ENCODE measurements at regions not wholly inside any gene's neighbourhood (a gene's known extent, or its start where the extent isn't known, plus 50 kb on each side); places are given as distances from the start of the nearest gene placed in this dataset.

- no peak overlapping the region for H3K27ac ChIP-seq
- DNase-seq (ENCODE audit: low spot score), result no peak
- no peak overlapping the region for H3K4me3 ChIP-seq
- no peak for TF ChIP-seq CTCF (IDR thresholded peaks at IDR 0.05)
Measured at GRCh38 chr20:4480104-4480503, 206.2 kb upstream of the PRNP start.

GRCh38 chr20:4476903-4477500, 209.3 kb upstream of the PRNP start:
- DNase-seq (ENCODE audit: low spot score), result no peak
- TF ChIP-seq CTCF (IDR thresholded peaks at IDR 0.05), result no peak
- no peak overlapping the region for H3K4me3 ChIP-seq
- H3K27ac ChIP-seq, result peak overlapping the region in 1 of 2 donors; percentile 56

GRCh38 chr20:4472906-4473305, 213.3 kb upstream of the PRNP start:
- no peak overlapping the region for H3K4me3 ChIP-seq
- no peak for TF ChIP-seq CTCF (IDR thresholded peaks at IDR 0.05)
- no peak for DNase-seq (ENCODE audit: low spot score)
- no peak overlapping the region for H3K27ac ChIP-seq

- Histone ChIP-seq H3K27ac (no peak overlapping the region), H3K4me3 (no peak overlapping the region)
- TF ChIP-seq CTCF (IDR thresholded peaks at IDR 0.05), result no peak
- no peak for DNase-seq (ENCODE audit: low spot score)
Measured at GRCh38 chr20:4471221-4471620, 215.0 kb upstream of the PRNP start.

GRCh38 chr20:4470375-4470774, 215.9 kb upstream of the PRNP start:
- no peak for DNase-seq (ENCODE audit: low spot score)
- no peak overlapping the region for H3K27ac ChIP-seq
- H3K4me3 ChIP-seq, result no peak overlapping the region
- TF ChIP-seq CTCF (IDR thresholded peaks at IDR 0.05), result no peak

- no peak for DNase-seq (ENCODE audit: low spot score)
- no peak overlapping the region for H3K4me3 ChIP-seq
- TF ChIP-seq CTCF (IDR thresholded peaks at IDR 0.05), result no peak
- no peak overlapping the region for H3K27ac ChIP-seq
Measured at GRCh38 chr20:4469910-4470309, 216.3 kb upstream of the PRNP start.

GRCh38 chr20:4468114-4468513, 218.1 kb upstream of the PRNP start:
- DNase-seq (ENCODE audit: low spot score), result no peak
- TF ChIP-seq CTCF (IDR thresholded peaks at IDR 0.05), result no peak
- Histone ChIP-seq H3K27ac (no peak overlapping the region), H3K4me3 (no peak overlapping the region)
